Upper lobe of left lung (tissue), 6 donors: ENCODE measurements at regions not wholly inside any gene's neighbourhood (a gene's known extent, or its start where the extent isn't known, plus 50 kb on each side); places are given as distances from the start of the nearest gene placed in this dataset.
"Not testable (repeated sequence)": the region's sequence is repeated elsewhere in the genome, so short reads cannot be mapped to it uniquely, and the experiment has no call there.

Experiments
- ATAC-seq, 2 donors: fragments of 200-7000 bp; cut with Tn5 transposase; one replicate each; pipeline ENCODE4 v1.9.1; 2022; ENCODE audit warnings: mild to moderate bottlenecking in 2 of 2, moderate library complexity in 2 of 2; ENCODE audit not compliant: low FRiP score in 2 of 2
- DNase-seq, 2 donors: peaks; one replicate each; pipeline ENCODE4 v3.0.0-alpha.2; 2019 to 2020
- H3K27ac ChIP-seq, 4 donors: fragments of 200-600 bp; sonication (generic); one replicate each; pipeline ENCODE4 v1.5.1; 2016 to 2019
- H3K27me3 ChIP-seq, 4 donors: fragments of 200-600 bp; sonication (generic); one replicate each; pipeline ENCODE4 v1.5.1; 2017 to 2019
- H3K36me3 ChIP-seq, 4 donors: fragments of 200-600 bp; sonication (generic); one replicate each; pipeline ENCODE4 v1.5.1; 2016 to 2019
- H3K4me1 ChIP-seq, 4 donors: fragments of 200-600 bp; sonication (generic); one replicate each; pipeline ENCODE4 v1.5.1; 2018 to 2019
- H3K4me3 ChIP-seq, 4 donors: fragments of 200-600 bp; sonication (generic); one replicate each; pipeline ENCODE4 v1.5.1; 2017 to 2019; ENCODE audit warnings: mild to moderate bottlenecking in 2 of 4, moderate library complexity in 1 of 4
- H3K9me3 ChIP-seq, 4 donors: fragments of 200-600 bp; sonication (generic); one replicate each; pipeline ENCODE4 v1.5.1; 2018 to 2019
- CTCF ChIP-seq, 6 experiments: fragments of 450-650 bp in 4 of 6; fragments of 200-600 bp in 2 of 6; sonication (generic) in 2 of 6; IDR thresholded peaks; one replicate each; pipeline ENCODE4 v1.5.1; 2016 to 2019; ENCODE audit warnings: antibody characterized with exemption in 6 of 6
- EP300 ChIP-seq, 4 donors: sonication (generic); formaldehyde crosslinking; IDR thresholded peaks; one replicate each; pipeline ENCODE4 v1.5.1; 2017; ENCODE audit warnings: antibody characterized with exemption in 4 of 4, control low read depth in 2 of 4
- POLR2A ChIP-seq, 4 donors: fragments of 450-650 bp; IDR thresholded peaks; one replicate each; pipeline ENCODE4 v1.5.1; 2016 to 2017; ENCODE audit warnings: antibody characterized with exemption in 4 of 4, mild to moderate bottlenecking in 2 of 4
- POLR2AphosphoS5 ChIP-seq, 2 donors: sonication (generic); formaldehyde crosslinking; IDR thresholded peaks; one replicate each; pipeline ENCODE4 v1.5.1; 2017; ENCODE audit warnings: antibody characterized with exemption in 2 of 2
- WGBS, 2 donors: methylation state at CpG; one replicate each; pipeline ENCODE4 v1.1.5; 2017 to 2018; 5-methylcytosine and 5-hydroxymethylcytosine counted together
- donor health status: DM: no; HTN: no; CAD: no; lungs with moderate emphysema.
- donor health status: DM: no; HTN: yes; CAD: no; lungs with severe emphysema.

DNA sequence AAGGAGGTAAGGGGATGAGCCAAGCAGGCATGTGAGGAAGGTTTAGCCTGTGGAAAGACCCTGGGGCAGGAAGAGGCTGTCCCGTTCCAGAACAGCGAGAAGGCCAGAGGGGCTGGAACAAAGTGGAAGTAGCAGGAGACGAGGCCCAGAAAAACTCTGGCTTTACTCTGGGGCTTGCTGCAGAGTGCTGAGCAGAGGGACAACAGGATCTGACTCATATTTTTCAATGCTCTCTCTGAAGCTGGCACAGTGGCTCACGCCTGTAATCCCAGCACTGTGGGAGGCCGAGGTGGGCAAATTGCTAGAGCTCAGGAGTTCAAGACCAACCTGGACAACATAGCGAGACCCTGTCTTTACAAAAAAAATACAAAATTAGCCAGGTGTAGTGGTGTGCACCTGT is 52.4 kb upstream of the PAX7 start:
- 82 to 83% methylated on average over 6 of the region's 6 CpGs for WGBS, 2 donors
- ATAC-seq (no peak), DNase-seq (no peak)
- Histone ChIP-seq H3K4me3 (no peak overlapping the region), H3K36me3 (no peaks in the 10 kb centered on the region), H3K9me3 (no peaks in the 10 kb centered on the region), H3K27me3 (no peaks in the 10 kb centered on the region), H3K4me1 (no peaks in the 10 kb centered on the region), H3K27ac (no peak overlapping the region)
- TF ChIP-seq EP300 (IDR thresholded peaks at IDR 0.05) (no peak), POLR2AphosphoS5 (IDR thresholded peaks at IDR 0.05) (no peak), CTCF (IDR thresholded peaks at IDR 0.05) (no peak), POLR2A (IDR thresholded peaks at IDR 0.05) (no peak)

DNA sequence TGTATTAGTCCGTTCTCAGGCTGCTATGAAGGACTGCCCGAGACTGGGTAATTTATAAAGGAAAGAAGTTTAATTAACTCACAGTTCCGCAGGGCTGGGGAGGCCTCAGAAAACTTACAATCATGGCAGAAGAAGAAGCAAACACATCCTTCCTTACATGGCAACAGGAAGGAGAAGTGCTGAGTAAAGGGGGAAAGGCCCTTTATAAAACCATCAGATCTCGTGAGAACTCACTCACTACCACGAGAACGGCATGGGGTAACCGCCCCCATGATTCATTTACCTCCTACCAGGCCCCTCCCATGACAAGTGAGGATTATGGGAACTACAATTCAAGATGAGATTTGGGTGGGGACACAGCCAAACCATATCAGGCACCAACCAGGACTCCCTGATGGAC is 51.4 kb upstream of the PAX7 start:
- not testable (repeated sequence) for H3K4me3 ChIP-seq, DNase-seq, H3K27me3 ChIP-seq, H3K27ac ChIP-seq, H3K36me3 ChIP-seq, H3K4me1 ChIP-seq, ATAC-seq, H3K9me3 ChIP-seq
- 58 to 64% methylated on average over 7 of the region's 7 CpGs for WGBS, 2 donors

GRCh38 chr1:18580047-18580446 is 50.6 kb upstream of the PAX7 start:
- no peak for ATAC-seq
- Histone ChIP-seq H3K4me3 (no peak overlapping the region), H3K36me3 (no peaks in the 10 kb centered on the region), H3K4me1 (no peaks in the 10 kb centered on the region), H3K27me3 (no peaks in the 10 kb centered on the region), H3K9me3 (no peaks in the 10 kb centered on the region), H3K27ac (no peak overlapping the region)
- 74 to 82% methylated on average over 2 to 6 of the region's 7 CpGs for WGBS, 2 donors
- no peak for DNase-seq
- no peak for TF ChIP-seq POLR2A (IDR thresholded peaks at IDR 0.05)
- TF ChIP-seq EP300 (IDR thresholded peaks at IDR 0.05): no peak
- no peak for TF ChIP-seq CTCF (IDR thresholded peaks at IDR 0.05)
- no peak for TF ChIP-seq POLR2AphosphoS5 (IDR thresholded peaks at IDR 0.05)

- Histone ChIP-seq H3K36me3 (no peaks in the 10 kb centered on the region), H3K4me3 (no peak overlapping the region), H3K27ac (no peak overlapping the region), H3K9me3 (no peaks in the 10 kb centered on the region), H3K27me3 (no peaks in the 10 kb centered on the region), H3K4me1 (no peaks in the 10 kb centered on the region)
- TF ChIP-seq POLR2AphosphoS5 (IDR thresholded peaks at IDR 0.05): no peak
- no peak for TF ChIP-seq POLR2A (IDR thresholded peaks at IDR 0.05)
- no peak for TF ChIP-seq CTCF (IDR thresholded peaks at IDR 0.05)
- TF ChIP-seq EP300 (IDR thresholded peaks at IDR 0.05): no peak
- no peak for ATAC-seq
- DNase-seq: no peak
- WGBS, 2 donors: 72 to 77% methylated on average over 10 to 12 of the region's 13 CpGs
Measured at GRCh38 chr1:18580691-18581419, 49.8 kb upstream of the PAX7 start.
